HG03159 (cell line): ENCODE measurements at regions not wholly inside any gene's neighbourhood (a gene's known extent, or its start where the extent isn't known, plus 50 kb on each side); places are given as distances from the start of the nearest gene placed in this dataset.

Source experiments
- ATAC-seq: cut with Tn5 transposase; IDR thresholded peaks from one replicate; pipeline ENCODE4 v1.9.1; 2021; ENCODE audit warnings: mild to moderate bottlenecking, moderate library complexity; ENCODE audit not compliant: unreplicated experiment

- no peak for ATAC-seq
These were observed 612.8 kb downstream of the ZPLD1 start for GRCh38 chr3:103047640-103048039.

DNA sequence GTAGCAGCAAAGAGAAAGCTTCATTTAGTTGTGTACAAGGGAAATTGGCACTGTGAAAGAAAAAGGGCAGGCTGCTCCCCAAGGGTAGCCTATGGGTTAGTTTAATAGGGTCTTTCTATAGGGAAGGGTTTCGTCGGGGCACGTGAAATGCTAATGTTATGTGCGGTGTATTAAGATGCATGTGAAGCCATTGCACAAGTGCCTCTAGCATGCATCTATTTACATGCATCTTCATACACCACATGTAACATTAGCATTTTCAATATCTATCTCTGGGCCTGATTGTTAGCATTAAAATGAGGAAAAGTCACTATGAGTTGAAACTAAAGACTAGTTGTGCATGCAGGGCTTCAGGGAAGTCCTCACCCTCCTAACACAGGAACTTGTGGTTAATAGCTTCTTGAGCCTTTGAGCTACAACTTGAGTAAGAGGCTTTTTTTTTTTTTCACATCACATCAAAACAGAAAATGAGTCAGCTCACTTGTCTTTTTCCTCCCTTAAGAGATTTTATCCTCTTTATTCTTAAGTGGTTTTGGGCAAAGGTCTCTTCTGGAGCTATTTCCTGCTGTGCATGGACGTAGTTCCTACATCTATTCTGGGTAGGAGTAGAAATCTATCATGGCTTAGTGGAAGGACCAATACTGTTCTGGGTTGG lies 613.4 kb downstream of the ZPLD1 start:
- no peak for ATAC-seq

DNA sequence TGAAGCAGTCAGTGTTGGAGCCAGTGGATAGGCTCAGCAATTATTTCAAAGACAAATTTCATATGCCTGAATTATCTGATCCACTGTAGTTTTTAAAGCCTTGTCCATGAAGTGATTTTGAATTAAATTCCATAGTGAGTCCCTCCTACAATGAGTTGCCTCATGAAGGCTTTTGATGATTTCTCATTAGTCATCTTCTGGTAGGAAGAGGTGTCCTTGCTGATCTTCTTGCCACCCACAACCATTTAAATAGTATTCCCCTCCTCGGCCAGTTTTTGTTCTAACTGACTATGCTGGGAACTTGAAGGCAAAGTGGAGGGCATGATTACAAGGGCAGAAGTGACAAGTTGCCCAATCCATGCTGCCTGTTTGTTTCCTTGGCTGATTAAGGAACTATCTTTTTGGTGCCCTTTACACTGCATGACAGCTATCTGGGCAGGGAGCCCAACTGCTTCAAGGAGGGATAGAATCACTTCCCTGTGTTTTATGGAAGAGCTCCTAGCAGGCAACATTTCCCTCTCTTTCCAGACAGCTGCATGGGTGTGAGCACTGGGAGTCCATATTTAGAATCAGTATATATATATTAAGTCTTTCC lies 617.5 kb downstream of the ZPLD1 start:
- no peak for ATAC-seq

DNA sequence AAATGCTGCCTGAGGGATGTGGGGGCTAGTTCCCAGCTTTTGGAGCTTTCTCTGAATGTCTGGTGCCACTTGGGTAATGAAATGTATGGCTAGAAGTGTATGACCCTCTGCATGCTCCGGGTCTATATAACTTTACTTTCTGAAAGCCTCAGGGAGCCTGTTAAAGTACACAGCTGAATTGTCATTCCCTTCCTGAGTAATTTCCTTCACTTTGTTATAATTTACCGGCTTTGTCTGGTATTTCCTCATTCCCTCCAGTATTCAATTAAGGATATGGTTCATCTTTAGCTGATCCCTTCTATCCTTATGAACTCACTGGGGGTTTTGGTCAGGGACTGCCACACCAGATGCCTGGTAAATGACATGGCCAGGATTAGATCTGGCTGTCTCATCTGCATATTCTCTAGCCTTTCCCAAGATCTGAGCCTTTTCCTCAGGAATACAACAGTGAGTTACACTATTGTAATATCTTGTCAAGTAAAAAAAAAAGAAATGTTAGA lies 620.3 kb downstream of the ZPLD1 start:
- no peak for ATAC-seq

GRCh38 chr3:103056542-103056941 lies 621.7 kb downstream of the ZPLD1 start:
- ATAC-seq = no peak

GRCh38 chr3:103057003-103057402 lies 622.2 kb downstream of the ZPLD1 start:
- no peak for ATAC-seq

DNA sequence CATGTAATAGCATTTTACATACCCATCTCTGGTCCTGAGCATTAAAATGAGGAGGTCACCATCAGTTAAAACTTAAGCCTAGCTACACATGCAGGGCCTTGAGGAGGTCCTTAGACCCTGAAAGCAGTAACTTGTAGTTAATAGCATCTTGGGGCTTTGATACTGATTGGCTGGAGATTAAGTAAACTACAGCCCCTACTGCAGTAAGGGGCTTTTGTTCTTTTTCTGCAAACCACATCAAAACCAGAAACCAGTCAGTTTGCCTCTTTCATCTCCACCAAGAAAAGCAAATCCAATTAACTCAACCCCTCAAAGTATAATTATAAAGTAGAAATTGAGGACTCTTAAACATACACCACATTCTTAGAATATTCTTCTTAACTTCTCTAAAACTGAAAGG lies 622.7 kb downstream of the ZPLD1 start:
- no peak for ATAC-seq

DNA sequence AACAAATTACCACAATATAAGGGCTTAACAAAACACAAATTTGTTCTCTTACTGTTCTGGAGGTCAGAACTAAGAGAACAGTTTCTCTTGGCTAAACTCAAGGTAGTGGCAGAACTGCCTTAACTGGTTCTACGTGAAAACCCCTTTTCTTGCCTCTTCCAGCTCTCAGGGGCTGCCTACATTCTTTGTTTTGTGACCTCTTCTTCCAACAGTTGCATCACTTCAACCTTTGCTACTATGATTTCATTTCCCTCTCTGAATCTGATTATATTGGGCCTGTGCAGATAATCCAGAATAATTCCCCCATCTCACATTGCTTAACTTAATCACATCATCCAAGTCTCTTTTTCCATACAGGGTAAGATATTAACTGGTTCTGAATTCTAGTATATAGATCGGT lies 624.6 kb downstream of the ZPLD1 start:
- no peak for ATAC-seq

DNA sequence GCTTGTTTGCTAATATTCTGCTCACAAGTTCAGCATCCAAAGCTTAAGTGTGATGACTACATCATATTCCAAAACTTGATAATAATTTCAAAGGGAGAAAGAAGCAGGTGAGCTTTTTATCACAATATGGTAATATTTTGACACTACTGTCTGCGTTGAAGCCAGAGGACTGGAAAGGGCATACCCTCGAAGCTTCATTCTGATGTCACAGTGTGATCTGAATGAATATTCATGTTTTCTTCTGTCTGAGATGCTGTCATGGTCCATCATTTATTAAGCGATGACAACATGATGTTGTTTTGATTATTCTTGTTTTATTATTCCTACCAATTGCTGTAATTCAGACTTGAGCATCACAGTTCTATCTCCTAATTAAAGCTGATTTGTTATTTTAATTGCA lies 625.4 kb downstream of the ZPLD1 start:
- ATAC-seq = no peak

DNA sequence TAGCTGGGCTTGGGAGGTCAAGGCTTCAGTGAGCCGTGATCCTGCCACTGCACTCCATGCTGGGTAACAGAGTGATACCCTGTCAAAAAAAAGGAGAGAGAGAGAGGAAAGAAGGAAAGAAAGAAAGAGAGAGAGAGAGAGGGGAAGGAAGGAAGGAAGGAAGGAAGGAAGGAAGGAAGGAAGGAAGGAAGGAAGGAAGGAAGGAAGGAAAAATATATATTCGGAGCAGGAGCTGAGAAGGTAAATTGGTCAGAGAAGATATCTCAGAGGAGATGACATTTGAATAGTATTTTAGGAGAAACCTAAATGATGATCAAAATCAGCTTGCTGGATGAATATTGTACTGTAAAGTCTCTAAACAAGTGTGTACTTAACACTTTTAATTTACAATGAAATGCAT lies 633.1 kb downstream of the ZPLD1 start:
- no peak for ATAC-seq

DNA sequence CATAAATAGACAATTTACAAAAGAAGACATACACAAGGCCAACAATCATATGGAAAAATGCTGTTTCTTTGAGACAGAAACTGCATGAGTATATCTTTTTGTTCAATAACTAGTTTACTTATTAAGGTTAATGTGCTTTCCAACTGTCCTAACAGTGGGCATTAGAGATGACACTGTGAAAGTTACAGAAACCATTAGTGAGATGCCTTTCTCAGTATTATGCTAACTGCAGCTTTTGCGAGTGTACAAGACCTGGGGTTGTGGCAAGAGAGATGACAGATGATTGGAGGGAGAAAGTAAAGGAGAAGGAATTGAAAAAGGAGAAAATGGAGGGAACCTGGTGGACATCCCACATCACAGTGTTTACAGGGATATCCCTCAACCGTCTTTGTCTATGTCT lies 640.5 kb downstream of the ZPLD1 start:
- no peak for ATAC-seq

DNA sequence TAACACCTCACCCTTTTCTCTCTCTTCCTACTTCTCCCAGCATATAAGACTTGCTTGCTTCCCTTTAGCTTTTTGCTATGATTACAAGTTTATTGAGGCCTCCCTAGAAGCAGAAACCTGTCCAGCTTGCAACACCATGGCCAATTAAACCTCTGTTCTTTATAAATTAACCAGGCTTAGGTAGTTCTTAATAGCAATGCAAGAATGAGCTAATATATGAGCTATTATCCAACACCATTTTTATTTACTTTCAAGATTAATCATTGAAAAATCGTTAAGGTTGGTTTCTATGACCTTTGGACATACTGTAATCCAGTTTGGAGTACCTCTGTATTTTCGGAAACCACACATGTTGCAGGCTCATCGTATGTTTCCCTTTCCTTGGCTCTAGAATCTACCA lies 643.1 kb downstream of the ZPLD1 start:
- no peak for ATAC-seq

GRCh38 chr3:103082501-103082900 lies 647.7 kb downstream of the ZPLD1 start:
- no peak for ATAC-seq

GRCh38 chr3:103083848-103084631 lies 649.2 kb downstream of the ZPLD1 start:
- ATAC-seq = no peak

DNA sequence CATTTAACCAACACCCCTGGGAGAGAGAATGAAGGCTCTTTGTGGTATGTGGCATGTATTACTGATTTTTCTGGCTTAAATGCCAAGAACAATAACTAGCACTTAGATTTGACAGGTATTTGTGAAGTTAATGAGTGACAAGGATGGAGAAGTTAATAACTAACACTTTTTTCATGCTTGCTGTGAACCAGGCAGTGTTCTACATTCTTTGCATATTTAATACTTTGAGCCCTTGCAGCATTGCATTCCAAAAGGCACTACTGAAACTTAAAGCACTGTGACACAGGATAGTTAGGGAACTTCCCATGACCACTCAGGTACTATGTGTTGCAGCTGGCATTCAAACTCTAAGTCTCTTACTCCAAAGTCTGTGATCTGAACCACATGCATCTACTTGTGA lies 650.6 kb downstream of the ZPLD1 start:
- ATAC-seq = peak; percentile 69

- no peak for ATAC-seq
These were observed 654.9 kb downstream of the ZPLD1 start for GRCh38 chr3:103089758-103090157.

GRCh38 chr3:103105206-103105605 lies 670.4 kb downstream of the ZPLD1 start:
- ATAC-seq = no peak

- ATAC-seq = no peak
These were observed 677.5 kb downstream of the ZPLD1 start for GRCh38 chr3:103112273-103112672.

DNA sequence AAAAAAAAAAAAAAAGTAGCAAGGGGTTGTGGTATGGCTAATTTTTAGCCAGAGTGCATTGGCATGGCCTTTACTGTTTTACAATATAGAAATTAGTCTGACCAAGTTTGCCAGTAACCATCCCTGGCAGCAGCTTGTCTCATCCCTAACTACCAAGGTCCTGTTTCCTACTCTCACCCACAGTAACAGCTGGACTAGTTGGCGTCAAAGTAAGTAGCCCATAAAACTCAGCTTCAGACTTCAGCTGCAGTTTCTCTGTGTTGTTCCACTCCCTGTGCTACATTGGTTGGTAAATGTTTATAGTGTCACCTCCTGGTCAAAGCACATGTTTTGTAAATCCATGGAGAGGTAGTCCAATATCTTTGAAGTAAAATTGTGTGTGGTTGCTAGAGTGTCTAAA lies 691.3 kb downstream of the ZPLD1 start:
- no peak for ATAC-seq

GRCh38 chr3:103127098-103127630 lies 692.3 kb downstream of the ZPLD1 start:
- peak; percentile 37 for ATAC-seq

GRCh38 chr3:103127737-103128136 lies 692.9 kb downstream of the ZPLD1 start:
- ATAC-seq = peak; percentile 95
